ENCODE measurements at regions not wholly inside any gene's neighbourhood (a gene's known extent, or its start where the extent isn't known, plus 50 kb on each side); places are given as distances from the start of the nearest gene placed in this dataset.
"Not testable (repeated sequence)": the region's sequence is repeated elsewhere in the genome, so short reads cannot be mapped to it uniquely, and the experiment has no call there.

DNA sequence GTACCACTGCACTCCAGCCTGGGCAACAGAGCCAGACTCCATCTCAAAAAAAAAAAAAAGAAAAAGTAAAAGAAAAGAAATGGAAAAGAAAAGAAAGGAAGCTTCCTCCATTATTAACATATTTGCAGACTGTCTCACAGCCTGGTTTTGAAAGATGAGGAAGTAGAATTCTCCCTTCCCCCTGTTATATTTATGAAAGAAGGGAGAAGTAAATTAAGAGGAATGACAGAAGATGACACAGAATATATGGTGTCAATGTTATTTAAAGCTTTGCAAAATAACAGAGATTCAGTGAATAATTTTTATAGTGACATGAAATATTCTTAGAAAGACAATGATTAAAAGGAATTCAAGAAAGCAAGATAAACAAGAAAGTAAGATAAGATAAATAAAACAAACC lies 83.7 kb upstream of the PRSS16 start:
- no peak for DNase-seq

DNA sequence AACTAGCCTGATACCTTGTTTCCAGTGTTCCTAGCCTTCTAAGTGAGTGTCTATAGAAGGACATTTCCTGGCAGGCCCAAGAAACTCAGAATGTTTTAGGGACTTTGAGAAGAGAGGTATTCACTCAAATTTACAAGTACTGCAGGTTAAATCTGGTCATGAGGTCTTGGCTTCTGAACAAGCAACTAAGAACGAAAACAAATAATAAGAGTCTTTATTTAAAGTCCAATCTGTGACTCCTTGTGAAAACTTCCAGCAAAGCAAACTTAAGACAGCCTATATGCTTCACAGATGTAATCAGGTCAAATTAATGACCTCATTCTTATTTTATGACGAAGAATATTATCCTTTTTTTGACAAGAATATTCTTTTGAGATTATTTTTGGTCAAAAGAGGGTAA lies 79.4 kb upstream of the PRSS16 start:
- no peak for DNase-seq

DNA sequence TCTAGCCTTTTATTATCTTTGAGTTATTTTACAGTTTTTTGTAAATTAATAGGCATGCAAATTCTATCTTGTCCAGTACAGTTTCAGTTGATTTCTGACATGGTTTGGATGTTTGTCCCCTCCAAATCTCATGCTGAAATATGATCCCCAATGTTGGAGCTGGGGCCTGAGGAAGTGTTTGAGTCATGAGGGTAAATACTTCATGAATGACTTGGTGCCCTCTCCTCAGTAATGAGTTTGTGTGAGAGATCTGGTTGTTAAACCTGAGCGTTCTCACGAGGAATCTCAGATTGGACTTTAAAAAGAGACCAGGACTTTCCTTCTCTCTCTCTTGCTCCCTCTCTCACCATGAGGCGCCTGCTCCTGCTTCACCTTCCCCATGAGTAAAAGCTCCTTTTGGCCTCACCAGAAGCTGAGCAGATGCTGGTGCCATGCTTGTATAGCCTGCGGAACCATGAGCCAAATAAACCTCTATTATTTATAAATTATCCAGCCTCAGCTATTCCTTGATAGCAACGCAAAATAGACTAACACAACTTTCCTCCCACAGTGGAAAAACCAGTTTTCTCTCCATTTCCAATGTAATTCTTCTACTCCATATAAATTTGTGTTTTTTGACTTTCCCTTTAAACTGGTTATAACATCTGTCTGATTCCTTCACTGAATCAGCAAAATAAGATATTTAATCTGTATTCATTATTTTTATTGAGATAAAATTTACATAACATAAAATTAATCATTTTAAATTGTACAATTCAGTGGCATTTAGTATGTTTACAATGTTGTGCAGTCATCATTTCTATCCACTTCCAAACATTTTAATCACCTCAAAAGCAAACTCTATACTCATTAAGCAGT lies 78.7 kb upstream of the PRSS16 start:
- DNase-seq, result no peak

DNA sequence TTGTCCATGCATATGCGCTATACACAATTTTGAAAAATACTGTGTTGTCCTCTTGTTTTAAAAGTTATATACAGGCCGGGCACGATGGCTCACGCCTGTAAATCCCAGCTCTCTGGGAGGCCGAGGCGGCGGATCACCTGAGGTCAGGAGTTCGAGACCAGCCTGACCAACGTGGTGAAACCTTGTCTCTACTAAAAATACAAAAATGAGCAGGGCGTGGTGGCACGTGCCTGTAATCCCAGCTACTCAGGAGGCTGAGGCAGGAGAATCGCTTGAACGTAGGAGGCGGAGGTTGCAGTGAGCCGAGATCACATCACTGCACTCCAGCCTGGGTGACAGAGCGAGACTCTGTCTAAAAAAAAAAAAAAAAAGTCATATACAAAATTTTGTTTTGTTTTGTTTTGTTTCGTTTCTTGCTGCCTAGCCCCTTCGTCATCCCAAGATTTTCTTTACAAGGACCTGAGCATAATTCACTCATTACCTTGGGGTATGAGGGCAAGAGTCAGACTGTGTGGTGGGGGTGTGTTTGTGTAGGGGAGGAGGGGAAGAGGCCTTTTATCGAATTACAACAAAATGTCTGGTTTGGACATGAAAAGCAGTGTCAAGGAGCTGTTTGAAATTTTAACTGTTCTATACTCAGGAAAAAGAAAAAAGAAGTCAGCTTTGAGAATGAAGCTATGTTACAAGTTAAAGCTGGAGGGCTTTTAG lies 74.8 kb upstream of the PRSS16 start:
- DNase-seq, result not testable (repeated sequence)

DNA sequence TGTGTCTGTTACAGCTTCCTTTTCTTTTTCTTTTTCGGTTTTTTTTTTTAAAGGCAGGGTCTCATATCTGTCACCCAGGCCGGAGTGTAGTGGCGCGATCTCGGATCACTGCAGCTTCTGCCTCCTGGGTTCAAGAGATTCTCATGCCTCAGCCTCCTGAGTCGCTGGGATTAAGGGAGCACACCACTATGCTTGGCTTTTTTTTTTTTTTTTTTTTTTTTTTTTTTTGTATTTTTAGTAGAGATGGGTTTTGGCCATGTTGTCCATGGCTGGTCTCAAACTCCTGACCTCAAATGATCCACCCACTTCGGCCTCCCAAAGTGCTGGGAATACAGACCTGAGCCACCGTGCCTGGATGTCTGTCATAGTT lies 74.3 kb upstream of the PRSS16 start:
- DNase-seq, result not testable (repeated sequence)

DNA sequence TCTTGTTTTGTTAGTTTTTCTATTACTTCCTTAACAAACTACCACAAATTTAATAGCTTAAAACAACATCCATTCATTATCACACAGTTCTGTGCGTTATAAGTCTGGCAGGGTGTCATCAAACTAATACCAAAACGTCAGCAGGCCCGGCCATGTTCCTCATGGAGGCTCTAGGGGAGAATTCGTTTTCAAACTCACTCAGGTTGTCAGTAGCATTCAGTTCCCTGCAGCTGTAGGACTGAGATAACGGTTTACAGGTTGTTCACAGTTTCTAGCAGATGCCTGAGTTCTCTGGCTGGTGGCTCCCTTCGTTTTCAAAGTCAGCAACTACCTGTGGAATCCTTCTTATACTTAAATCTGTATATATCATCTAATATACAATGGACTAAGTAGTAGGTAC lies 72.5 kb upstream of the PRSS16 start:
- no peak for DNase-seq

DNA sequence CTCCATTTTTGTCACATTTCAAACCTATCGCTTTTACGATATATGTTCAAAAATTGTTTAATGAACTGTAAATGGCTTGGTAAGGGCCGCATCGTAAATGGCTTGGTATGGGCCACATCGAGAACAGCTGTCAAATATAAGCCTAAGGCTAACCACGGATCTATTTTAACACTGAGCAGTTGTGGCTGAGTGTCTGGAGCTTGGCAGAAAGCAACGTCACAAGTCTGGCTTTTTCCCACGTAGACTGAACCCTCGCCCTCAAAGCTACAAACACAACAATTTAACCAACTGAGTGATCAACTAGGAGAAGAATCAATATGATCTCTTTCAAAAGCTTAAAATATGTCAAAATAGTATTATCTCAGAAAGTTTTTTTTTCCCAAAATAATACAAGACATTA lies 71.4 kb upstream of the PRSS16 start:
- no peak for DNase-seq

DNA sequence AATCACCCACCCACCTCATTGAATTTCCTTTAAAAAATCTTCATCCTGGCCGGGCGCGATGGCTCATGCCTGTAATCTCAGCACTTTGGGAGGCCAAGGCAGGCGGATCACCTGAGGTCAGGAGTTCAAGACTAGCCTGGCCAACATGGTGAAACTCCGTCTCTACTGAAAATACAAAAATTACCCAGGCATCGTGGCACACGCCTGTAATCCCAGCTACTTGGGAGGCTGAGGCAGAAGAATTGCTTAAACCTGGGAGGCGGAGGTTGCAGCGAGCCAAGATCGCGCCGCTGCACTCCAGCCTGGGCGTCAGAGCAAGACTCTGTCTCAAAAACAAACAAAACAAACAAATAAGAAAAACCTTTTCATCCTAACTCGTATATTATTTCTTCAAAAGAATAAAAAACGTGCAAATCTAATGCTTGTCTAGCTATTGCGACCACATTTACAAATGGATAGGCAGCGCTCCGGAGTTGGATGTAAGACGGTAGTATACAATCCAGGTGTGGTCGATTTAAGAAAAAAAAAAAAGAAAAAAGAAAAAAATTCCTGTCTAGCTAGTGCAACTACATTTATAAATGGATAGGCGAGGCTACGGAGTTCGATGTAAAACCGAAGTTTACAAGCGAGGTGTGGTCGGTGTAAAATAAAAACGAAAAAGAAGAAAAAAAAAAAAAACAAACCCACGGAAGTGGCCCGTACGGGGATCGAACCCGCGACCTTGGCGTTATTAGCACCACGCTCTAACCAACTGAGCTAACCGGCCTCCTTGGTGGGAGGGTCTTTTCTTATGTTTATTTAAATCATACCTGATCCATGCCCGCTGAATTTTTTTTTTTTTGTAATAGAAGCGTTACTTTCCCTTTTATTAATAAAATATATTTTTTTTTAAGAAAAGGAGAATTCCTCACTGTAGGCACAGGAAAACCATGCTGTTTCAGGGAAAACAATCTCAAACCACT lies 70.7 kb upstream of the PRSS16 start:
- peak; percentile 74 for DNase-seq

DNA sequence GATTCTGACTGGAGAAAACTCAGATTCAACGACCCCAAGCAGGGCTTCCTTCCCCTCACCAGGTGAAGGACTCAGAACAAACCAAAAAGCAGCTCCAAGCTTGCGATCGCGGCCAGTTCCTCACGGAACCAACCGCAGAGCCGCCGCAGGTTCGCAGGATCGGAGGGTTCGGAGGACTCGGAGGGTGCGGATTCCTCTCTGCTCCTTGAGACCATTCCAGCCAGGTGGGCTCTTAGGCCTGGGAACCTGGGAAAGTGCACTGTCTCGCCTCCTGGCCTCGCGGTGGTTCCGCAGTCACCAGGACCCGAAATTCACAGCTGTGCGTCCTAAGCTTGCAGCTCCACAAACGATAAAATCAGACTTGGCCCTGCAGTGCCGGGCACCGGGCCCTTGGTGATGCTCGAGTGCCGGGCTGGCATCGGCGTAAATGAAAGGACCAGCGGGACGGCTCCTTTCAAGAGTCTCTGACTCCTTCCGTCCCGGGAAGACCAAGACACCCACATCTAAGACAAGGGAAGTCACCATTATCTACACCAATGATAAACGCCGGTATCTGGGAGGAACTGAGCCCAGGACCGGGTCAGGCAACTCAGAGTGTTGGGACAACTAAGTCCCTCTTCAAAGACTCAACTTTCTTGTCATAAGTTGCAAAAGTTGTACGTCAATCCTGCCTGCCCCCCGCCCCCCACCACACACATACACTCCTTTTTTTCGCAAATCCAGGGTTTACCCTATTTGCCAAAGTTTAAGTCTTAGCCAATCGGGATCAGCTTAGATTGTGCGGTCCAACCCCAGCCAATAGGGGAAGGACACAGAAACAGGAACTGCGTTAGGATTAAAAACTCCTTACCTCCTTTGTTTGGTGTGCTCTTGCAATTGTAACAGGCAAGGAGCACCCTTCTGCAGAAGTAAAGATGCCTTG lies 69.8 kb upstream of the PRSS16 start:
- DNase-seq, result peak; percentile 69

DNA sequence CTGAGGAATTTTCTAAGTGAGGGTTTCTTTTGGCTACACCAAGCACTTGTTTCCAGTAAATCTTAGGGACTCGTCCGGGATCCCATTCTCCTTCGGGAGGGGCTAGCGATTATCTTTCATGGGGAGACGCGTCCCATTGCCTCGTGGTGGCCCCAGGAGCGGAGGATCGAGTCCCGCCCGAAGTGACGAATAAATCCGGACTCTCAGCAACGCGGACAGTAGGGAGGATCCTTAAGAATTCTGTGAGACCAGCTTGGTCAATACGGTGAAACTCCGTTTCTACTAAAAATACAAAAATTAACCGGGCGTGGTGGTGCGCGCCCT lies 69.1 kb upstream of the PRSS16 start:
- DNase-seq, result no peak

DNA sequence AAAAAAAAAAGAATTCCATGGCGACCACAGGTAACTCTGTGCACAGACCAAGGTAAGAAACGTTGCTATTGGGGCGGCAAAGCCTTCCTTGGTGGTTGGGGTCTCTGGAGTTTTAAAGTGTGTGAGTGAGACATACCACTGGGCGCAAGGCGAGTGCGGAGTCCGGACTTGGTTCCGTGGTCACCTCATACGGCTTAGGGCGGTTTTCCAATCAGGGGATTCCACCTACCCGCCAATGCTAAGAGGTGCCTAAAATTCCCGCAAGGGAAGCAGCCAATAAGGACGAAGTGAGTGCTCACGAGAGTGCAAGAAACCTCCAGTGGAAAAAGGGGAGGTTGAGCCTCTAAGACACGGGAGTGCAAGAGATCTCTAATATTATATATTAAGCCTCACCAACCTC lies 68.6 kb upstream of the PRSS16 start:
- DNase-seq, result no peak

DNA sequence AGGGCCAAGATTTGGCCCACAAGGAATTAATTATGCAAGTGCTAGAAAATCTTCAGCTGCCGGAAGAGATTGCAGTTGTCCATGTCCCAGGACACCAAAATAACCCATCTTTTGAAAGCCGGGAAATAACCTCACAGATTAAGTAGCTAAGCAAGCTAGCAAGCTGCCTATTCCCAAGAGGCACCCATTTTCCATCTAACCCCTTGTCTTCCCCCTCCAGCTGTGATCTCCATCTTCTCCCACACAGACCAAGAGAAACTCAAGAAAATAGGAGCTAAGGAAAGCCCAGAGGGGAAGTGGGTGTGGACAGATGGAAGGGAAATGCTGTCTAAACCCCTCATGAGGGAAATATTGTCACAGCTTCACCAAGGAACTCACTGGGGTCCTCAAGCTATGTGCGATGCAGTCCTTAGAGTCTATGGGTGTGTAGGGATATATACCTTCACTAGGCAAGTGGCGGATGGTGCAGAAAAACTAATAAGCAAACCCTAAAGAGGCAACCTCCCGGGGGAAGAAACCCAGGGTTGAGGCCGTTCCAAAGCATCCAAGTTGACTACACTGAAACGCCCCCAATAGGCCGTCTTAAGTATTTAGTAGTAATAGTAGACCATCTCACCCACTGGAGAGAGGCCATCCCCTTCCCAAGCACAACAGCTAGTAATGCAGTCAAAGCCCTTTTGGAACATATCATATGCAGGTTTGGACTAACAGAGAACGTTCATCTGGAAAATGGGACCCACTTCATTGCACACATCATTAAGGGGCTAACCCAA lies 64.3 kb upstream of the PRSS16 start:
- no peak for DNase-seq

DNA sequence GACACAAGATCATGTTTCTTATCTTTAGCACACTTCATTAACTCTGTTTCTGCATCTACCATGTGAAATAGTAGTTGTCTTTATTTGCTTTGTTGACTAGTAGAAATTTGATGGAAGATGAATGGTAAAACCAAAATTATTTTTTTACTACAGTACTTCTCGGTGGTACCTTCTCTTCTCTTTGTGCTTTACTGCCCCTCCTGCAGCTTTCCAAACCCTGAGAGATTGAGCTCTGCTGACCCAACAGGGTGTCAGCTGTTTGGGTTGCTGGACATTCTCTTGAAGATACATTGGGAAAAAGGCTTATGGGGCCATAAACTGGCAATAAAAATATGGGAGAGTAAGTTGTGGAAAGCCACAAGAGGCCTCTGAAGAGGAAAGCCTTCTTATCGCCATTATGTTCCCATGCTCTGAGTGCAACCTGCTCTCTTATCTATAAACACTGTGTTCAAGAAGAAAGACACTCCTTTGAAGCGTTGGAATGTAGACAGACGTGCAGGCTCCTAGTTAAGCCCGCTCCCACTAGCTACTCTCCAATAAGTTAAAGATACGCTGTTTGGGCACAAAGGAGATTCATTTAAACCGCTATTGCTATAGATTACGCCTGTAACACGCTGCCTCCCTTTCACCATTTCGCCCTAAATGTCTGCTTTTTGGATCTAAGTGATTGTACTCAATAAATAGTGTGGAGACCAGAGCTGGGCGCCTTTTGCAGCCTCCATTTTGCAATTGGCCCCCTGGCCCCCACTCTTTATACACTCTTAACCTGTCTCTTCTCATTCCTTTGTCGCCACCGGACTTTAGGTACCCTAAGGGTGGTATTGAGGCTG lies 60.1 kb upstream of the PRSS16 start:
- no peak for DNase-seq

DNA sequence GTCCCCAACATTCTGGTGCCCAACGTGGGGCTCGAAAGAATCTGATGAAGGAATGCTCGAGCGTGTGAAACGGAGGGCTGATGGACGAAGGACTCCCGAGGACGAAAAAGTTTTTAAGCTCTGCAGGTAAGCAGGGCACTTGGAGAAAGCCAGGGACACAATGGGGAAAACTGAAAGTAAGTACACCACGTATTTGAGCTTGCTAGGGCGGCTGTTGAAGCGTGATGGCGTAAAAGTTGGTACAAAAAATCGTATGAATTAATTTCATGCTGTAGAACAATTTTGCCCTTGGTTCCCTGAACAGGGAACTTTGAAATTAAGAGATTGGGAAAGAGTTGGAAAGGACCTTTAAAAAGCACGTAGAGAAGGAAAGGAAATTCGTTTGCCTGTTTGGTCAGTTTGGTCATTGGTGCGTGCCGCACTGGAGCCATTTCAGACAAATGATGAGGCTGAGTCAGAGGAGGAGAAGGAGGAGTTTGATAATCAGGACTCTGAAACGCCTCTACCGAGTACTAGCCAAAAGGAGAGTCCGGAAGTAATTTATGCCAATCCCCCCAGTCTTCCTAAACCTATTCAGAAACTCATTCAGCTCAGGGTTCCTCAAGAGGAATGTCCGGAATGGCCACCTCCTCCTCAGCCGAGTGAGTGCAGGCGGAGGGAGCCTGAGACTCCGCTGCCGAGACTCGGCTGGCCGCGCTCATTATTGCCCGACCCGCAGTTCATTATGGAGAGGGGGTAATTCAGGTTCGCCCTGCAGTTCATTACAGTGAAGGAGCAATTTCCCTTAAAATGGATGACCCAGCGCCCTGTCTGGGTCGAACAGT lies 59.2 kb upstream of the PRSS16 start:
- DNase-seq, result peak; percentile 28

DNA sequence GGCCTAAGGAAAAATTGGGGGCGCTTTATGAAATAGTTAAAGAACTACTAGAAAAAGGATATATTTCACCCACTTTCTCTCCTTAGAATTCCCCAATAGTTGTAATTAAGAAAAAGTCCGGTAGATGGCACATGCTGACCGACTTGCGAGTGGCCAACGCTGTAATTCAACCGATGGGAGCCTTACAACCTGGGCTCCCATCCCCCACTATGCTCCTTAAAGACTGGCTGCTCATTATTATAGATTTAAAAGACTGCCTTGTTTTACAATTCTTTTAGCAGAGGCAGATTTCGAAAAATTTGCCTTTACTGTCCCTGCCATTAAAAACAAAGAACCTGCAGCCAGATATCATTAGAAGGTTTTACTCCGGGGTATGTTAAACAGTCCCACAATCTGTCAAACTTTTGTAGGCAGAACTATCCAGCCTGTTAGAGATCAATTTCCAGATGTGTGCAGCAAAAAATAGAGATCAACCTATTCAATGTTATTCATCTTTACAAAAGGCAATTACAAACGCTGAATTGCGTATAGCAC lies 58.5 kb upstream of the PRSS16 start:
- DNase-seq, result peak; percentile 44

DNA sequence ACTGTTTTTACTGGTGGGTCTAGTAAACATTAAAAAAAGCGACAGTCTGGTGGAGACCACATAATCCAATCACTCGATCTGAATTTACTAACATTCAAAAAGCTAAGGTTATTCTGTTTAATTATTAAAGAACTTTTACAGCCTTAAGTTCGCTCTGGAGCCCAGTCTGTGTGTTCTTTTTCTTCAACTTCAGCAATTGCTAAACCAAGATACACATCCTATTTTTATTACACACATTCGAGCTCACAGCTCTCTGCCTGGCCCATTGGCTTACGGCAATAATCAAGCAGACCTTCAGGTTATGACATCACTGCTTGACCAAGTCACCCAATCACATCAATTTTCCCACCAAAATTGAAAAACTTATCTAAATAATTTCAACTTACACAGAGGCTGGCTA lies 57.4 kb upstream of the PRSS16 start:
- DNase-seq, result no peak

DNA sequence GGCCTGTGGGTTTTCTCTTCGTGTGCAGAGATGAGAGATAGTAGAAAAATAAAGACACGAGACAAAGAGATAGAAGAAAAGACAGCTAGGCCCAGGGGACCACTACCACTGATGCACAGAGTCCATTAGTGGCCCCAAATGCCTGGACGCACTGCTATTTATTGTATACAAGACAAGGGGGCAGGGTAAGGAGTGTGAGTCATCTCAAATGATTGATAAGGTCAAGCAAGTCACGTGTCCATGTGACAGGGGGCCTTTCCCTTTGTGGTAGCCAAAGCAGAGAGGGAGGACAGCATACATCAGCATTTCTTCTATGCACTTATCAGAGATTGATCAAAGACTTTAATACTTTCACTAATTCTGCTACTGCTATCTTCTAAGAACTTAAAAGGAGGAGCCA lies 53.0 kb upstream of the PRSS16 start:
- not testable (repeated sequence) for DNase-seq

DNA sequence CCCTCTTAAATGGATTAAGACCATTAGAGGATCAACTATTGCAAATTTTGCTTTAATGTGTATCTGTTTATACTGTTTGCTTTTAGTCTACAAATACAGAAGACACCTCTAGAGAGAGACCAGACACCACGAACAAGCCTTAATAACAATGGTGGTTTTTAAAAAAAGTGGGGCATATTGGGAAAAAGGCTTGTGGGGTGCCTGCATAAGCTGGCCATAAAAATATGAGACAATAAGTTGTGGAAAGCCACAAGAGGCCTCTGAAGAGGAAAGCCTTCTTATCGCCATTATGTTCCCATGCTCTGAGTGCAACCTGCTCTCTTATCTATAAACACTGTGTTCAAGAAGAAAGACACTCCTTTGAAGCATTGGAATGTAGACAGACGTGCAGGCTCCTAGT lies 52.0 kb upstream of the PRSS16 start:
- not testable (repeated sequence) for DNase-seq
